IMR-90 (cell line): ENCODE measurements at regions not wholly inside any gene's neighbourhood (a gene's known extent, or its start where the extent isn't known, plus 50 kb on each side); places are given as distances from the start of the nearest gene placed in this dataset.

Experiments
- CTCF ChIP-seq: conservative IDR thresholded peaks from 2 replicates; pipeline ENCODE4 v1.5.1; 2012; ENCODE audit warnings: mild to moderate bottlenecking, low read depth, low read length, improper control_type of control experiment
- MAZ ChIP-seq: IDR thresholded peaks from 2 replicates; pipeline ENCODE4 v1.6.1; 2012; ENCODE audit warnings: low read depth, mild to moderate bottlenecking, low read length, improper control_type of control experiment, moderate library complexity, borderline replicate concordance
- MXI1 ChIP-seq: IDR thresholded peaks from 2 replicates; pipeline ENCODE4 v1.6.1; 2012; ENCODE audit warnings: low read depth, mild to moderate bottlenecking, low read length, moderate library complexity, borderline replicate concordance
- NFE2L2 ChIP-seq: fragments of 150-350 bp; IDR thresholded peaks from 2 replicates; pipeline ENCODE4 v1.6.1; 2016; ENCODE audit warnings: low read depth, mild to moderate bottlenecking, low read length
- POLR2A ChIP-seq: IDR thresholded peaks from 2 replicates; pipeline ENCODE4 v1.6.1; 2012; ENCODE audit warnings: mild to moderate bottlenecking, low read depth, low read length
- RCOR1 ChIP-seq: IDR thresholded peaks from 2 replicates; pipeline ENCODE4 v1.6.1; 2012; ENCODE audit warnings: mild to moderate bottlenecking, low read length, improper control_type of control experiment; ENCODE audit not compliant: insufficient replicate concordance
- RFX5 ChIP-seq: IDR thresholded peaks from 2 replicates; pipeline ENCODE4 v1.8.0; 2012; ENCODE audit warnings: low read depth, mild to moderate bottlenecking, low read length, moderate library complexity
- SMC3 ChIP-seq: fragments of 150-350 bp; IDR thresholded peaks from 2 replicates; pipeline ENCODE4 v1.6.1; 2016; ENCODE audit warnings: low read depth, mild to moderate bottlenecking, antibody characterized with exemption, low read length, moderate library complexity
- TF ChIP-seq, protein P1 (sequence below): fragments of 150-350 bp; IDR thresholded peaks from 2 replicates; pipeline ENCODE4 v1.6.1; 2016; ENCODE audit warnings: low read depth, mild to moderate bottlenecking, low read length, moderate library complexity, borderline replicate concordance

- TF ChIP-seq POLR2A (no peak), MAZ (no peak), CTCF (no peak), SMC3 (no peak), MXI1 (no peak), RCOR1 (no peak), RFX5 (no peak), NFE2L2 (0 out of 2 replicates have a peak, but pooled peaks have one; percentile 19)
- TF ChIP-seq, protein P1, sequence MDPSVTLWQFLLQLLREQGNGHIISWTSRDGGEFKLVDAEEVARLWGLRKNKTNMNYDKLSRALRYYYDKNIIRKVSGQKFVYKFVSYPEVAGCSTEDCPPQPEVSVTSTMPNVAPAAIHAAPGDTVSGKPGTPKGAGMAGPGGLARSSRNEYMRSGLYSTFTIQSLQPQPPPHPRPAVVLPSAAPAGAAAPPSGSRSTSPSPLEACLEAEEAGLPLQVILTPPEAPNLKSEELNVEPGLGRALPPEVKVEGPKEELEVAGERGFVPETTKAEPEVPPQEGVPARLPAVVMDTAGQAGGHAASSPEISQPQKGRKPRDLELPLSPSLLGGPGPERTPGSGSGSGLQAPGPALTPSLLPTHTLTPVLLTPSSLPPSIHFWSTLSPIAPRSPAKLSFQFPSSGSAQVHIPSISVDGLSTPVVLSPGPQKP: no peak
Measured at GRCh38 chr20:52031563-52032303, 159.8 kb downstream of the ZFP64 start.
